ENCODE measurements at regions not wholly inside any gene's neighbourhood (a gene's known extent, or its start where the extent isn't known, plus 50 kb on each side); places are given as distances from the start of the nearest gene placed in this dataset.

GRCh38 chr3:104961851-104962250 lies 404.9 kb upstream of the ALCAM start:
- no peak overlapping the region for H3K4me3 ChIP-seq (ENCODE audit: low read depth, low read length)
- no peak overlapping the region for H3K4me3 Mint-ChIP-seq (ENCODE audit: unreplicated experiment)
- no peak for DNase-seq
- no peaks in the 10 kb centered on the region for H3K27me3 Mint-ChIP-seq (ENCODE audit: insufficient read depth, unreplicated experiment)
- H3K4me1 ChIP-seq = no peaks in the 10 kb centered on the region
- H3K36me3 ChIP-seq (ENCODE audit: control insufficient read depth, insufficient read depth, low read length) = no peaks in the 10 kb centered on the region
- intact Hi-C loops (cut with micrococcal nuclease; ENCODE audit: unreplicated experiment) = no loop called here
- no TSS peak for BruUV-seq (replicated peaks)
- no peaks in the 10 kb centered on the region for H3K27me3 ChIP-seq (replicated peaks; ENCODE audit: control insufficient read depth, insufficient read depth, low read length)
- ChIA-PET CTCF (no interaction called here), POLR2A (no interaction called here)
- H3K4me1 Mint-ChIP-seq (ENCODE audit: low read depth, unreplicated experiment) = no peaks in the 10 kb centered on the region
- H3K36me3 Mint-ChIP-seq (ENCODE audit: insufficient read depth, unreplicated experiment) = no peaks in the 10 kb centered on the region
- H3K9me3 Mint-ChIP-seq (ENCODE audit: unreplicated experiment) = no peaks in the 10 kb centered on the region
- H3K9me3 ChIP-seq = no peaks in the 10 kb centered on the region
- H3K27ac Mint-ChIP-seq (ENCODE audit: unreplicated experiment) = no peak overlapping the region
- TF ChIP-seq, protein P1, sequence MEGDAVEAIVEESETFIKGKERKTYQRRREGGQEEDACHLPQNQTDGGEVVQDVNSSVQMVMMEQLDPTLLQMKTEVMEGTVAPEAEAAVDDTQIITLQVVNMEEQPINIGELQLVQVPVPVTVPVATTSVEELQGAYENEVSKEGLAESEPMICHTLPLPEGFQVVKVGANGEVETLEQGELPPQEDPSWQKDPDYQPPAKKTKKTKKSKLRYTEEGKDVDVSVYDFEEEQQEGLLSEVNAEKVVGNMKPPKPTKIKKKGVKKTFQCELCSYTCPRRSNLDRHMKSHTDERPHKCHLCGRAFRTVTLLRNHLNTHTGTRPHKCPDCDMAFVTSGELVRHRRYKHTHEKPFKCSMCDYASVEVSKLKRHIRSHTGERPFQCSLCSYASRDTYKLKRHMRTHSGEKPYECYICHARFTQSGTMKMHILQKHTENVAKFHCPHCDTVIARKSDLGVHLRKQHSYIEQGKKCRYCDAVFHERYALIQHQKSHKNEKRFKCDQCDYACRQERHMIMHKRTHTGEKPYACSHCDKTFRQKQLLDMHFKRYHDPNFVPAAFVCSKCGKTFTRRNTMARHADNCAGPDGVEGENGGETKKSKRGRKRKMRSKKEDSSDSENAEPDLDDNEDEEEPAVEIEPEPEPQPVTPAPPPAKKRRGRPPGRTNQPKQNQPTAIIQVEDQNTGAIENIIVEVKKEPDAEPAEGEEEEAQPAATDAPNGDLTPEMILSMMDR (IDR thresholded peaks at IDR 0.05; ENCODE audit: insufficient read depth in 1 of 2, low read depth in 1 of 2, low read length in 1 of 2, severe bottlenecking in 1 of 2, unreplicated experiment in 1 of 2) = no peak

GRCh38 chr3:104974316-104974715 lies 392.4 kb upstream of the ALCAM start:
- POLR2A ChIA-PET = no interaction called here
- H3K36me3 ChIP-seq (ENCODE audit: control insufficient read depth, insufficient read depth, low read length) = no peaks in the 10 kb centered on the region
- no peaks in the 10 kb centered on the region for H3K9me3 Mint-ChIP-seq (ENCODE audit: unreplicated experiment)
- H3K36me3 Mint-ChIP-seq (ENCODE audit: insufficient read depth, unreplicated experiment) = no peaks in the 10 kb centered on the region
- no peaks in the 10 kb centered on the region for H3K9me3 ChIP-seq
- H3K27ac Mint-ChIP-seq (ENCODE audit: unreplicated experiment) = no peak overlapping the region
- TF ChIP-seq, protein P1 (IDR thresholded peaks at IDR 0.05; ENCODE audit: insufficient read depth in 1 of 2, low read depth in 1 of 2, low read length in 1 of 2, severe bottlenecking in 1 of 2, unreplicated experiment in 1 of 2) = no peak
- H3K27me3 Mint-ChIP-seq (ENCODE audit: insufficient read depth, unreplicated experiment) = peaks cover 3% of the 10 kb centered on the region
- no TSS peak for BruUV-seq (replicated peaks)
- H3K27me3 ChIP-seq (replicated peaks; ENCODE audit: control insufficient read depth, insufficient read depth, low read length) = no peaks in the 10 kb centered on the region
- H3K4me3 ChIP-seq (ENCODE audit: low read depth, low read length) = no peak overlapping the region
- no peak overlapping the region for H3K4me3 Mint-ChIP-seq (ENCODE audit: unreplicated experiment)
- H3K4me1 Mint-ChIP-seq (ENCODE audit: low read depth, unreplicated experiment) = no peaks in the 10 kb centered on the region
- H3K4me1 ChIP-seq = no peaks in the 10 kb centered on the region
- intact Hi-C loops (cut with micrococcal nuclease; ENCODE audit: unreplicated experiment) = no loop called here
- no peak for DNase-seq
- CTCF ChIA-PET = no interaction called here

GRCh38 chr3:104977719-104978118 lies 389.0 kb upstream of the ALCAM start:
- ChIA-PET CTCF (no interaction called here), POLR2A (no interaction called here)
- H3K4me1 Mint-ChIP-seq (ENCODE audit: low read depth, unreplicated experiment) = no peaks in the 10 kb centered on the region
- BruUV-seq (replicated peaks) = no TSS peak
- Histone ChIP-seq H3K27me3 (replicated peaks; ENCODE audit: control insufficient read depth, insufficient read depth, low read length) (no peaks in the 10 kb centered on the region), H3K36me3 (ENCODE audit: control insufficient read depth, insufficient read depth, low read length) (no peaks in the 10 kb centered on the region), H3K9me3 (no peaks in the 10 kb centered on the region), H3K4me3 (ENCODE audit: low read depth, low read length) (no peak overlapping the region), H3K4me1 (no peaks in the 10 kb centered on the region)
- no peak overlapping the region for H3K4me3 Mint-ChIP-seq (ENCODE audit: unreplicated experiment)
- no peaks in the 10 kb centered on the region for H3K36me3 Mint-ChIP-seq (ENCODE audit: insufficient read depth, unreplicated experiment)
- H3K27me3 Mint-ChIP-seq (ENCODE audit: insufficient read depth, unreplicated experiment) = no peaks in the 10 kb centered on the region
- no peaks in the 10 kb centered on the region for H3K9me3 Mint-ChIP-seq (ENCODE audit: unreplicated experiment)
- intact Hi-C loops (cut with micrococcal nuclease; ENCODE audit: unreplicated experiment) = no loop called here
- no peak for DNase-seq
- TF ChIP-seq, protein P1 (IDR thresholded peaks at IDR 0.05; ENCODE audit: insufficient read depth in 1 of 2, low read depth in 1 of 2, low read length in 1 of 2, severe bottlenecking in 1 of 2, unreplicated experiment in 1 of 2) = no peak
- H3K27ac Mint-ChIP-seq (ENCODE audit: unreplicated experiment) = no peak overlapping the region

Data from Caco-2 (cell line).